ENCODE measurements at regions not wholly inside any gene's neighbourhood (a gene's known extent, or its start where the extent isn't known, plus 50 kb on each side); places are given as distances from the start of the nearest gene placed in this dataset.

DNA sequence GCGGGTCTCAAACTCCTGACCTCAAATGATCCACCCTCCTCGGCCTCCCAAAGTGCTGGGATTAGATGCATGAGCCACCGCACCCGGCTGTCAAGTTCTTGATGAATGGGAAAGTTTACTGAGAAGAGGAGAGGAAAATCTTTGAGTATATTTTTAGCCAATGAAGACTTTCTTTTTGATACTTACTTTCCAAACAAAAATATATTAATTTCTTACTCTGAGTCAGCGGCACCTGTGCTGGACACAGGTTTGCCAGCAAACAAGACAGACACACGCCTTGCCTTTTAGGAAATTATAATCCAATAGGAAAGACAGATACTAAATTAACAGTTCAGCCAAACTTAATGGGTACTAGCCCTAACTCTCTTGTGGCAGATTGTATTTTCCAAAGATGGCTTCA, 166.6 kb downstream of the SHQ1 start (continued):
- TF ChIP-seq EZH2phosphoT487 (IDR thresholded peaks at IDR 0.05; ENCODE audit: unreplicated experiment) (no peak), STAT1 (IDR thresholded peaks at IDR 0.05; ENCODE audit: unreplicated experiment) (no peak), POLR2AphosphoS5 (IDR thresholded peaks at IDR 0.05; ENCODE audit: low read depth) (no peak), JUNB (IDR thresholded peaks at IDR 0.05; ENCODE audit: unreplicated experiment) (no peak), CREB1 (CRISPR knock-in tag; IDR thresholded peaks at IDR 0.05; ENCODE audit: low read depth) (no peak)
- TF ChIP-seq, protein P1, sequence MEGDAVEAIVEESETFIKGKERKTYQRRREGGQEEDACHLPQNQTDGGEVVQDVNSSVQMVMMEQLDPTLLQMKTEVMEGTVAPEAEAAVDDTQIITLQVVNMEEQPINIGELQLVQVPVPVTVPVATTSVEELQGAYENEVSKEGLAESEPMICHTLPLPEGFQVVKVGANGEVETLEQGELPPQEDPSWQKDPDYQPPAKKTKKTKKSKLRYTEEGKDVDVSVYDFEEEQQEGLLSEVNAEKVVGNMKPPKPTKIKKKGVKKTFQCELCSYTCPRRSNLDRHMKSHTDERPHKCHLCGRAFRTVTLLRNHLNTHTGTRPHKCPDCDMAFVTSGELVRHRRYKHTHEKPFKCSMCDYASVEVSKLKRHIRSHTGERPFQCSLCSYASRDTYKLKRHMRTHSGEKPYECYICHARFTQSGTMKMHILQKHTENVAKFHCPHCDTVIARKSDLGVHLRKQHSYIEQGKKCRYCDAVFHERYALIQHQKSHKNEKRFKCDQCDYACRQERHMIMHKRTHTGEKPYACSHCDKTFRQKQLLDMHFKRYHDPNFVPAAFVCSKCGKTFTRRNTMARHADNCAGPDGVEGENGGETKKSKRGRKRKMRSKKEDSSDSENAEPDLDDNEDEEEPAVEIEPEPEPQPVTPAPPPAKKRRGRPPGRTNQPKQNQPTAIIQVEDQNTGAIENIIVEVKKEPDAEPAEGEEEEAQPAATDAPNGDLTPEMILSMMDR (conservative IDR thresholded peaks at IDR 0.05; ENCODE audit: low read depth in 2 of 2), result no peak
- TF ChIP-seq, protein P2, sequence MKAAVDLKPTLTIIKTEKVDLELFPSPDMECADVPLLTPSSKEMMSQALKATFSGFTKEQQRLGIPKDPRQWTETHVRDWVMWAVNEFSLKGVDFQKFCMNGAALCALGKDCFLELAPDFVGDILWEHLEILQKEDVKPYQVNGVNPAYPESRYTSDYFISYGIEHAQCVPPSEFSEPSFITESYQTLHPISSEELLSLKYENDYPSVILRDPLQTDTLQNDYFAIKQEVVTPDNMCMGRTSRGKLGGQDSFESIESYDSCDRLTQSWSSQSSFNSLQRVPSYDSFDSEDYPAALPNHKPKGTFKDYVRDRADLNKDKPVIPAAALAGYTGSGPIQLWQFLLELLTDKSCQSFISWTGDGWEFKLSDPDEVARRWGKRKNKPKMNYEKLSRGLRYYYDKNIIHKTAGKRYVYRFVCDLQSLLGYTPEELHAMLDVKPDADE (IDR thresholded peaks at IDR 0.05), result no peak
- TF ChIP-seq, protein P3, sequence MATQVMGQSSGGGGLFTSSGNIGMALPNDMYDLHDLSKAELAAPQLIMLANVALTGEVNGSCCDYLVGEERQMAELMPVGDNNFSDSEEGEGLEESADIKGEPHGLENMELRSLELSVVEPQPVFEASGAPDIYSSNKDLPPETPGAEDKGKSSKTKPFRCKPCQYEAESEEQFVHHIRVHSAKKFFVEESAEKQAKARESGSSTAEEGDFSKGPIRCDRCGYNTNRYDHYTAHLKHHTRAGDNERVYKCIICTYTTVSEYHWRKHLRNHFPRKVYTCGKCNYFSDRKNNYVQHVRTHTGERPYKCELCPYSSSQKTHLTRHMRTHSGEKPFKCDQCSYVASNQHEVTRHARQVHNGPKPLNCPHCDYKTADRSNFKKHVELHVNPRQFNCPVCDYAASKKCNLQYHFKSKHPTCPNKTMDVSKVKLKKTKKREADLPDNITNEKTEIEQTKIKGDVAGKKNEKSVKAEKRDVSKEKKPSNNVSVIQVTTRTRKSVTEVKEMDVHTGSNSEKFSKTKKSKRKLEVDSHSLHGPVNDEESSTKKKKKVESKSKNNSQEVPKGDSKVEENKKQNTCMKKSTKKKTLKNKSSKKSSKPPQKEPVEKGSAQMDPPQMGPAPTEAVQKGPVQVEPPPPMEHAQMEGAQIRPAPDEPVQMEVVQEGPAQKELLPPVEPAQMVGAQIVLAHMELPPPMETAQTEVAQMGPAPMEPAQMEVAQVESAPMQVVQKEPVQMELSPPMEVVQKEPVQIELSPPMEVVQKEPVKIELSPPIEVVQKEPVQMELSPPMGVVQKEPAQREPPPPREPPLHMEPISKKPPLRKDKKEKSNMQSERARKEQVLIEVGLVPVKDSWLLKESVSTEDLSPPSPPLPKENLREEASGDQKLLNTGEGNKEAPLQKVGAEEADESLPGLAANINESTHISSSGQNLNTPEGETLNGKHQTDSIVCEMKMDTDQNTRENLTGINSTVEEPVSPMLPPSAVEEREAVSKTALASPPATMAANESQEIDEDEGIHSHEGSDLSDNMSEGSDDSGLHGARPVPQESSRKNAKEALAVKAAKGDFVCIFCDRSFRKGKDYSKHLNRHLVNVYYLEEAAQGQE (IDR thresholded peaks at IDR 0.05; ENCODE audit: unreplicated experiment), result no peak

DNA sequence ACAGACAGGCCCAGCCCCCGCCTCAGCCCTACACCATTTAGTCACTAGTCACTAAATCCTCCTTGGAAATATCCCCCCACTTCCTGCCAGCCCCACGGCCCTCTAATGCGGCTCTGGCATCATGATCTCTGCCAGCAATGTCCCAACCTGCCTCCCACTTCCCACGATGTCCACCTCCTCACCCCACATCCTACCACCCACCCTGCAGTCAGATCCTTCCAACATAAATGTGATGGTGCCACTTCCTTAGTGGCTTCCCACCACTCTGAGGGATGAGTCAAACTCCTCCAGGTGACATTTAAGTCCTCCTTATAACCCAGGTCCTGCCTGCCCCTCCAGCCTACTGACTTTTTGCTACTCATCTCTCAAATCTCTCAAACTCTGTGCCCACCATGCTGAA, 167.5 kb downstream of the SHQ1 start:
- H3K4me3 ChIP-seq, result no peak overlapping the region
- Mint-ChIP-seq H3K27me3 (ENCODE audit: insufficient read depth, low read depth, poor library complexity) (no peaks in the 10 kb centered on the region), H3K36me3 (ENCODE audit: low read depth) (no peaks in the 10 kb centered on the region), H3K4me3 (no peak overlapping the region), H3K4me1 (no peaks in the 10 kb centered on the region; the same call in 2 of the 3 replicates), H3K27ac (no peak overlapping the region), H3K9me3 (no peaks in the 10 kb centered on the region)
- no peaks in the 10 kb centered on the region; the same call in 1 of the 2 replicates for H3K9me2 ChIP-seq (ENCODE audit: insufficient read depth)
- no peak overlapping the region for H2AFZ ChIP-seq
- H3K79me2 ChIP-seq (replicated peaks; ENCODE audit: insufficient read depth), result no peaks in the 10 kb centered on the region
- DNase-seq (ENCODE audit: low spot score) (no peak), ATAC-seq (no peak)
- no peaks in the 10 kb centered on the region for H3K36me3 ChIP-seq (ENCODE audit: insufficient read depth)
- no peaks in the 10 kb centered on the region for H3K4me1 ChIP-seq (ENCODE audit: insufficient read depth)
- H3K4me2 ChIP-seq, result no peak overlapping the region
- no peaks in the 10 kb centered on the region for H4K20me1 ChIP-seq (replicated peaks; ENCODE audit: insufficient read depth)
- no peaks in the 10 kb centered on the region for H3F3A ChIP-seq (replicated peaks; ENCODE audit: low read depth)
- H3K27me3 ChIP-seq (ENCODE audit: insufficient read depth), result no peaks in the 10 kb centered on the region
- H3K27ac ChIP-seq (ENCODE audit: low read depth), result no peak overlapping the region
- TF ChIP-seq EZH2 (IDR thresholded peaks at IDR 0.05; ENCODE audit: low read depth, unreplicated experiment) (no peak), JUNB (IDR thresholded peaks at IDR 0.05; ENCODE audit: unreplicated experiment) (no peak), STAT1 (IDR thresholded peaks at IDR 0.05; ENCODE audit: unreplicated experiment) (no peak), POLR2AphosphoS5 (IDR thresholded peaks at IDR 0.05; ENCODE audit: low read depth) (no peak), EZH2phosphoT487 (IDR thresholded peaks at IDR 0.05; ENCODE audit: unreplicated experiment) (no peak), NANOG (IDR thresholded peaks at IDR 0.05; ENCODE audit: borderline replicate concordance) (no peak), ZNF114 (CRISPR knock-in tag; IDR thresholded peaks at IDR 0.05) (no peak)
- TF ChIP-seq, protein P4, sequence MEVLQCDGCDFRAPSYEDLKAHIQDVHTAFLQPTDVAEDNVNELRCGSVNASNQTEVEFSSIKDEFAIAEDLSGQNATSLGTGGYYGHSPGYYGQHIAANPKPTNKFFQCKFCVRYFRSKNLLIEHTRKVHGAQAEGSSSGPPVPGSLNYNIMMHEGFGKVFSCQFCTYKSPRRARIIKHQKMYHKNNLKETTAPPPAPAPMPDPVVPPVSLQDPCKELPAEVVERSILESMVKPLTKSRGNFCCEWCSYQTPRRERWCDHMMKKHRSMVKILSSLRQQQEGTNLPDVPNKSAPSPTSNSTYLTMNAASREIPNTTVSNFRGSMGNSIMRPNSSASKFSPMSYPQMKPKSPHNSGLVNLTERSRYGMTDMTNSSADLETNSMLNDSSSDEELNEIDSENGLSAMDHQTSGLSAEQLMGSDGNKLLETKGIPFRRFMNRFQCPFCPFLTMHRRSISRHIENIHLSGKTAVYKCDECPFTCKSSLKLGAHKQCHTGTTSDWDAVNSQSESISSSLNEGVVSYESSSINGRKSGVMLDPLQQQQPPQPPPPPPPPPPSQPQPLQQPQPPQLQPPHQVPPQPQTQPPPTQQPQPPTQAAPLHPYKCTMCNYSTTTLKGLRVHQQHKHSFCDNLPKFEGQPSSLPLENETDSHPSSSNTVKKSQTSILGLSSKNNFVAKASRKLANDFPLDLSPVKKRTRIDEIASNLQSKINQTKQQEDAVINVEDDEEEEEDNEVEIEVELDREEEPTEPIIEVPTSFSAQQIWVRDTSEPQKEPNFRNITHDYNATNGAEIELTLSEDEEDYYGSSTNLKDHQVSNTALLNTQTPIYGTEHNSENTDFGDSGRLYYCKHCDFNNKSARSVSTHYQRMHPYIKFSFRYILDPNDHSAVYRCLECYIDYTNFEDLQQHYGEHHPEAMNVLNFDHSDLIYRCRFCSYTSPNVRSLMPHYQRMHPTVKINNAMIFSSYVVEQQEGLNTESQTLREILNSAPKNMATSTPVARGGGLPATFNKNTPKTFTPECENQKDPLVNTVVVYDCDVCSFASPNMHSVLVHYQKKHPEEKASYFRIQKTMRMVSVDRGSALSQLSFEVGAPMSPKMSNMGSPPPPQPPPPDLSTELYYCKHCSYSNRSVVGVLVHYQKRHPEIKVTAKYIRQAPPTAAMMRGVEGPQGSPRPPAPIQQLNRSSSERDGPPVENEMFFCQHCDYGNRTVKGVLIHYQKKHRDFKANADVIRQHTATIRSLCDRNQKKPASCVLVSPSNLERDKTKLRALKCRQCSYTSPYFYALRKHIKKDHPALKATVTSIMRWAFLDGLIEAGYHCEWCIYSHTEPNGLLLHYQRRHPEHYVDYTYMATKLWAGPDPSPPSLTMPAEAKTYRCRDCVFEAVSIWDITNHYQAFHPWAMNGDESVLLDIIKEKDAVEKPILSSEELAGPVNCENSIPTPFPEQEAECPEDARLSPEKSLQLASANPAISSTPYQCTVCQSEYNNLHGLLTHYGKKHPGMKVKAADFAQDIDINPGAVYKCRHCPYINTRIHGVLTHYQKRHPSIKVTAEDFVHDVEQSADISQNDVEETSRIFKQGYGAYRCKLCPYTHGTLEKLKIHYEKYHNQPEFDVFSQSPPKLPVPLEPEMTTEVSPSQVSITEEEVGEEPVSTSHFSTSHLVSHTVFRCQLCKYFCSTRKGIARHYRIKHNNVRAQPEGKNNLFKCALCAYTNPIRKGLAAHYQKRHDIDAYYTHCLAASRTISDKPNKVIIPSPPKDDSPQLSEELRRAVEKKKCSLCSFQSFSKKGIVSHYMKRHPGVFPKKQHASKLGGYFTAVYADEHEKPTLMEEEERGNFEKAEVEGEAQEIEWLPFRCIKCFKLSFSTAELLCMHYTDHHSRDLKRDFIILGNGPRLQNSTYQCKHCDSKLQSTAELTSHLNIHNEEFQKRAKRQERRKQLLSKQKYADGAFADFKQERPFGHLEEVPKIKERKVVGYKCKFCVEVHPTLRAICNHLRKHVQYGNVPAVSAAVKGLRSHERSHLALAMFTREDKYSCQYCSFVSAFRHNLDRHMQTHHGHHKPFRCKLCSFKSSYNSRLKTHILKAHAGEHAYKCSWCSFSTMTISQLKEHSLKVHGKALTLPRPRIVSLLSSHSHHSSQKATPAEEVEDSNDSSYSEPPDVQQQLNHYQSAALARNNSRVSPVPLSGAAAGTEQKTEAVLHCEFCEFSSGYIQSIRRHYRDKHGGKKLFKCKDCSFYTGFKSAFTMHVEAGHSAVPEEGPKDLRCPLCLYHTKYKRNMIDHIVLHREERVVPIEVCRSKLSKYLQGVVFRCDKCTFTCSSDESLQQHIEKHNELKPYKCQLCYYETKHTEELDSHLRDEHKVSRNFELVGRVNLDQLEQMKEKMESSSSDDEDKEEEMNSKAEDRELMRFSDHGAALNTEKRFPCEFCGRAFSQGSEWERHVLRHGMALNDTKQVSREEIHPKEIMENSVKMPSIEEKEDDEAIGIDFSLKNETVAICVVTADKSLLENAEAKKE (CRISPR knock-in tag; IDR thresholded peaks at IDR 0.05), result no peak
